Transverse colon (tissue), 4 donors: ENCODE measurements at regions not wholly inside any gene's neighbourhood (a gene's known extent, or its start where the extent isn't known, plus 50 kb on each side); places are given as distances from the start of the nearest gene placed in this dataset.

ENCODE experiments used
- DNase-seq: peaks from one replicate; pipeline ENCODE4 v3.0.0-alpha.2; 2019
- H3K27ac ChIP-seq, 4 donors: fragments of 200-600 bp; sonication (generic); 2 replicates each; pipeline ENCODE4 v1.5.1; 2016 to 2018; ENCODE audit warnings: inconsistent platforms in 4 of 4
- H3K27me3 ChIP-seq: fragments of 200-600 bp; sonication (generic); 2 replicates; pipeline ENCODE4 v1.5.1; 2017; ENCODE audit warnings: inconsistent platforms
- H3K36me3 ChIP-seq, 4 donors: fragments of 200-600 bp; sonication (generic); 2 replicates each; pipeline ENCODE4 v1.5.1; 2017 to 2019; ENCODE audit warnings: inconsistent platforms in 4 of 4
- H3K4me1 ChIP-seq, 4 donors: fragments of 200-600 bp; sonication (generic); 2 replicates each; pipeline ENCODE4 v1.5.1; 2017 to 2020; ENCODE audit warnings: inconsistent platforms in 4 of 4
- H3K4me3 ChIP-seq, 4 donors: fragments of 200-600 bp; sonication (generic); 1 replicate in 1 of 4; 2 replicates in 3 of 4; pipeline versions ENCODE4 v1.5.1 to v1.6.1; 2017 to 2019; ENCODE audit warnings: inconsistent platforms in 4 of 4
- H3K9me3 ChIP-seq, 2 donors: fragments of 200-600 bp; sonication (generic); 2 replicates each; pipeline ENCODE4 v1.5.1; 2017 to 2019; ENCODE audit warnings: inconsistent platforms in 2 of 2
- CTCF ChIP-seq, 5 experiments: fragments of 200-600 bp in 3 of 5; fragments of 450-650 bp in 2 of 5; sonication (generic) in 3 of 5; IDR thresholded peaks; 1 replicate in 2 of 5; 2 replicates in 3 of 5; pipeline ENCODE4 v1.5.1; 2016 to 2017; ENCODE audit warnings: antibody characterized with exemption in 5 of 5, inconsistent platforms in 3 of 5, mild to moderate bottlenecking in 2 of 5, moderate library complexity in 1 of 5
- EP300 ChIP-seq: sonication (generic); formaldehyde crosslinking; IDR thresholded peaks from one replicate; pipeline ENCODE4 v1.6.1; 2017; ENCODE audit warnings: antibody characterized with exemption, low read depth
- POLR2A ChIP-seq: fragments of 450-650 bp; IDR thresholded peaks from one replicate; pipeline ENCODE4 v1.6.1; 2016; ENCODE audit warnings: antibody characterized with exemption, mild to moderate bottlenecking, moderate library complexity
- POLR2AphosphoS5 ChIP-seq, 3 donors: sonication (generic); formaldehyde crosslinking; IDR thresholded peaks; one replicate each; pipeline ENCODE4 v1.6.1; 2016; ENCODE audit warnings: antibody characterized with exemption in 3 of 3
- whole genome bisulfite sequencing, 2 donors: methylation state at CpG; one replicate each; pipeline ENCODE4 v1.1.5; 2018; ENCODE audit warnings: low coverage in 1 of 2; 5-methylcytosine and 5-hydroxymethylcytosine counted together
- in situ Hi-C, 4 donors: fragments of 200-750 bp; cut with MboI; loops; one replicate each; pipeline versions ENCODE4 v1.15.0 to v1.15.1; 2017; ENCODE audit warnings: low sequenced_read_pairs in 3 of 4, low pct_ligation_motif_present in 1 of 4, low pct_unique_long_range_greater_than_20kb in 1 of 4
- intact Hi-C: fragments of 100-400 bp; cut with DNase I; formaldehyde crosslinking; loops from one replicate; pipeline ENCODE4 v1.15.1; 2023; ENCODE audit warnings: low total_unique reads

- no peak overlapping the region for H3K4me3 ChIP-seq
- H3K36me3 ChIP-seq, result no peaks in the 10 kb centered on the region
- intact Hi-C loops (no loop called here), in situ Hi-C loops (loop anchor here in 1 of 4 donors (10.0 kb wide), 1 partner anchor 416 kb away; no protein-coding TSS in a partner anchor)
- H3K4me1 ChIP-seq, result no peaks in the 10 kb centered on the region
- H3K27ac ChIP-seq, result no peak overlapping the region
- TF ChIP-seq POLR2AphosphoS5 (IDR thresholded peaks at IDR 0.05), result no peak
- no peak for TF ChIP-seq EP300
- no peak for TF ChIP-seq CTCF (IDR thresholded peaks at IDR 0.05)
- TF ChIP-seq POLR2A, result no peak
- H3K27me3 ChIP-seq, result peaks cover 6% of the 10 kb centered on the region
- WGBS, 2 donors, result 78% methylated on average over 7 of the region's 7 CpGs; no CpG with 5 or more reads in 1 of the 2 donors
- DNase-seq, result no peak
- no peaks in the 10 kb centered on the region for H3K9me3 ChIP-seq
These were observed 51.4 kb upstream of the BLCAP start for GRCh38 chr20:37579106-37579505.

GRCh38 chr20:37577981-37578380 is 50.3 kb upstream of the BLCAP start:
- intact Hi-C loops (no loop called here), in situ Hi-C loops (loop anchor here in 1 of 4 donors (10.0 kb wide), 1 partner anchor 417 kb away; no protein-coding TSS in a partner anchor)
- Histone ChIP-seq H3K4me1 (no peaks in the 10 kb centered on the region), H3K4me3 (no peak overlapping the region), H3K36me3 (no peaks in the 10 kb centered on the region), H3K9me3 (no peaks in the 10 kb centered on the region), H3K27ac (no peak overlapping the region), H3K27me3 (peaks cover 7% of the 10 kb centered on the region)
- TF ChIP-seq POLR2AphosphoS5 (IDR thresholded peaks at IDR 0.05) (no peak), CTCF (IDR thresholded peaks at IDR 0.05) (no peak), EP300 (no peak)
- 75 to 89% methylated on average over 2 to 6 of the region's 6 CpGs for WGBS, 2 donors
- no peak for DNase-seq
